H1 (cell line): ENCODE measurements at regions not wholly inside any gene's neighbourhood (a gene's known extent, or its start where the extent isn't known, plus 50 kb on each side); places are given as distances from the start of the nearest gene placed in this dataset.

ENCODE experiments used
- BRCA1 ChIP-seq: IDR thresholded peaks from 2 replicates; pipeline ENCODE4 v1.6.1; 2012; ENCODE audit warnings: low read depth, low read length, improper control_type of control experiment
- CTBP2 ChIP-seq: IDR thresholded peaks from 2 replicates; pipeline ENCODE4 v1.7.0; 2011; ENCODE audit warnings: borderline replicate concordance, mild to moderate bottlenecking, moderate library complexity, mixed read lengths, low read length; ENCODE audit not compliant: insufficient read depth, insufficient read length
- KDM1A ChIP-seq: fragments of 200-600, 300-600 bp; sonication (generic); IDR thresholded peaks from 2 replicates; pipeline ENCODE4 v1.7.1; 2016; ENCODE audit warnings: mild to moderate bottlenecking, low read length, borderline replicate concordance
- TF ChIP-seq, protein P1 (sequence below), 3 experiments: IDR thresholded peaks; 1 replicate in 2 of 3; 2 replicates in 1 of 3; pipeline versions ENCODE4 v1.5.1 to v1.6.1; 2011; ENCODE audit warnings: low read length in 3 of 3, mild to moderate bottlenecking in 3 of 3, inconsistent platforms in 2 of 3, low read depth in 1 of 3, moderate library complexity in 1 of 3; ENCODE audit not compliant: insufficient read depth in 1 of 3; ENCODE audit errors: control extremely low read depth in 1 of 3

DNA sequence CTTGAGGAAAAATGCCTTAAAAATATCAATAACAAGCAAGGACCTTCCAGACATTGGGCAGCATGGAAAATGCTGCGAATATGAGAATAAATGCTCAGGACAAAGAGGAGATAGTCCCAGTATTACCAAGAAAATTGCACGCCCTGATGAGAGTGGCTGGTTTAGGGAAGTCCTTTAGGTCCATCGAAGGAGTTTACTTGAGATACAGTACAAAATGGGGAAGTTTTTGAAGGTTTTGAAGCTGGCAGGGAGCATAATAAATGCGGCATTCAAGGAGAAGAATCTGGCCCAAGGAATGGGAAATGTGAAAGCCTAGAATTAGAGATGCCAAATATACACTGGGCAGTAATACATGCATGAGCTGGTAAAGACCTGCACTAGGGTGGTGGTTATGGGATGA, 90.2 kb upstream of the SPATS2L start:
- TF ChIP-seq, protein P1, sequence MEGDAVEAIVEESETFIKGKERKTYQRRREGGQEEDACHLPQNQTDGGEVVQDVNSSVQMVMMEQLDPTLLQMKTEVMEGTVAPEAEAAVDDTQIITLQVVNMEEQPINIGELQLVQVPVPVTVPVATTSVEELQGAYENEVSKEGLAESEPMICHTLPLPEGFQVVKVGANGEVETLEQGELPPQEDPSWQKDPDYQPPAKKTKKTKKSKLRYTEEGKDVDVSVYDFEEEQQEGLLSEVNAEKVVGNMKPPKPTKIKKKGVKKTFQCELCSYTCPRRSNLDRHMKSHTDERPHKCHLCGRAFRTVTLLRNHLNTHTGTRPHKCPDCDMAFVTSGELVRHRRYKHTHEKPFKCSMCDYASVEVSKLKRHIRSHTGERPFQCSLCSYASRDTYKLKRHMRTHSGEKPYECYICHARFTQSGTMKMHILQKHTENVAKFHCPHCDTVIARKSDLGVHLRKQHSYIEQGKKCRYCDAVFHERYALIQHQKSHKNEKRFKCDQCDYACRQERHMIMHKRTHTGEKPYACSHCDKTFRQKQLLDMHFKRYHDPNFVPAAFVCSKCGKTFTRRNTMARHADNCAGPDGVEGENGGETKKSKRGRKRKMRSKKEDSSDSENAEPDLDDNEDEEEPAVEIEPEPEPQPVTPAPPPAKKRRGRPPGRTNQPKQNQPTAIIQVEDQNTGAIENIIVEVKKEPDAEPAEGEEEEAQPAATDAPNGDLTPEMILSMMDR (IDR thresholded peaks at IDR 0.05; ENCODE audit: control extremely low read depth in 1 of 3, insufficient read depth in 1 of 3, low read depth in 1 of 3, low read length in 3 of 3), result no peak
- TF ChIP-seq BRCA1 (no peak), CTBP2 (no peak), KDM1A (no peak)
